SIG-M5 treated with dmso at 0.1 percent for 504 hours (cell line): ENCODE measurements at regions not wholly inside any gene's neighbourhood (a gene's known extent, or its start where the extent isn't known, plus 50 kb on each side); places are given as distances from the start of the nearest gene placed in this dataset.

Experiments
- DNase-seq: peaks from one replicate; lab custom pipeline; 2025; ENCODE audit not compliant: unreplicated experiment; lab: John Stamatoyannopoulos, UW

- DNase-seq, result no peak
Measured at GRCh38 chr18:37953876-37954275, 388.3 kb upstream of the CELF4 start.

DNA sequence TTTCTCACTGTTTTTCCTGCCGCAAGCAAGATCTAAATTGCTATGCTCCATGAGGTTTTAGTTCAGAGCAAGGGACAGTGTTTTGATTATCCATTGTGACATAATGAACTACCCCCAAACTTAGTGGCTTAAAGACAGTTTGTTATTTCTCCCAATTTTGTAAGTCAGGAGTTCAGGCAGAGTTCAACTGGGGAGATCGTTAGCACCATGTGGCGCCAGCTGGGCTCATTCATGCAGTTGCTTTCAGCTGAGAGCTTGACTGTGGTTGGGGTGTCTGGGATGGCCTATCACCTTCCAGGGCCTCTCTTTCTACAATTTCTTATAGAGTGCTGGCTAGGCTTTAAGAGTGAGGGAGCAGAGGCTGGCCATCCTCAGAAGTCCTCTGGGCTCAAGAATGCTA, 382.9 kb upstream of the CELF4 start:
- no peak for DNase-seq

DNA sequence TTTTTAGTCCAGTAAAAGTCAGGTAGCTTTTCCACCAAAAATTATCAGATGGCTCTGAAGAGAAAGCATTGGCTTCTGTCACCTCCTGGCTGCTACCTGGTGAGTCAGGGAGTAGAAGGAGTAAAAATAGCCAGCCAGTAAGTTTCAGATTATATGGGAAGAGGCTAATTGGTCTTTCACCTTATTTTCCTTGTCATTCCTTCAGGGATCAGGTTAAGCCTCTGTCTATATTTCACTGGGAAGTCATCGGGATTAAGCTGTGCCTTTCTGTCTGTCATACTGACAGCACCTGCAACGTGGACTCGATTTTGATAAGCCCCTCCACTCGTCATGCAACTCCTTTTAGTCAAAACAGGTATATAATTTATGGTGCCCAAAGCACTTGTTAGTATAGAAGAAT, 380.7 kb upstream of the CELF4 start:
- no peak for DNase-seq

GRCh38 chr18:37944700-37945270, 379.2 kb upstream of the CELF4 start:
- no peak for DNase-seq

- DNase-seq, result no peak
Measured at GRCh38 chr18:37937287-37937686, 371.7 kb upstream of the CELF4 start.

GRCh38 chr18:37935086-37935485, 369.5 kb upstream of the CELF4 start:
- no peak for DNase-seq

- DNase-seq, result no peak
Measured at GRCh38 chr18:37930640-37931039, 365.0 kb upstream of the CELF4 start.

DNA sequence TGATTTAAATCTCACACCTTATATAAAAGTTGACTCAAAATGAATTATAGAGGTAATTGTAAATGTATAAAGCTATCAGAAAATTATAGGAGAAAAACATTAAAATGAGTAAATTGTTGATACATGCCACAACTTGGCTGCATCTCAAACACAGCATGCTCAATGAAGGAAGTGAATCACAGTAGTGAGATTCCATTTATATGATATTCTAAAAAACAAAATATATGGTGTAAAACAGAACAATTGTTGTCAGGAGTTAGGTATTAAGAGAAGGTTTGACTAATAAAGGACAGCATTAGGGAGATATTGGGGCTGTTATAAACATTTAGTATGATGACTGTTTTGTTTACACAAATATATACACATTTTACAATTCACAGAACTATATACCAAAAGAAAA, 356.6 kb upstream of the CELF4 start:
- no peak for DNase-seq

GRCh38 chr18:37920865-37921264, 355.3 kb upstream of the CELF4 start:
- DNase-seq, result no peak

GRCh38 chr18:37913051-37913450, 347.5 kb upstream of the CELF4 start:
- no peak for DNase-seq

DNA sequence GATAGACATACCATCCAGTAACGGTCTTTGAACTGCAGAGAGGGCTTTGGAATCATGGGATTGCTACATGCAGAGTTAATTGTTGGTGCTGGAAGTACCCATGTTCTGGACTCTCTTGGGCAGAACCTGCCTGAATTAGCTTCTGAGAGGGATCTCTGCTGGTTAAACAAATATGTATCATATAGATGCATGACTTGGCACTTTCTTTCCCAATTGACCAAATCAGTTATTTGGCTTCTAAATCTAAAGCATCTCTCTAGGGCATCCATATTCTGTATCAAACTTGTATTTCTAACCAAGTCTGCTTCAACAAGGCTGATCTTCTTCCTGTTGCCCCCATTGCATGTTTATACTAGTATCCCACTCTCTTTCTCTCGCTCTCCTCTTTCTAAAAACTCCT, 336.7 kb upstream of the CELF4 start:
- no peak for DNase-seq

DNA sequence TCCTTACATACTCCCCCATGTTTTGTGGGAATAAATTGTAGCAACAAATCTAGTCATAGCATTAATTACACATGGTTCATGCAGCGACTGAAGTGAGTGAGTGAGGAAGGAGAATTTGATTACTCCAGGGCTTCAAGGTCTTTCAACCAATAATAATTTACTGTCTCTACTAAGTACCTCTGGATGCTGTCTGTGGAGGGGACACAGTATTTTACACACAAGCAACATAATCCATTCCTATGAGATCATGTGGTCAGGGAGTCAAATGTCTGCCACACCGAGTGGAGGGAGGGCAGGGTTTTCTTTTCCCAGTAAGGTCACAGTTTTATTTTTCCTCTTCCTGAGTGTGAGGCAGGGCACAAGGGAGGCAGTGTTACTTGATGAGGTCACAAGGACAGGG, 334.7 kb upstream of the CELF4 start:
- DNase-seq, result no peak

- no peak for DNase-seq
Measured at GRCh38 chr18:37889963-37890362, 324.4 kb upstream of the CELF4 start.

GRCh38 chr18:37874721-37875120, 309.1 kb upstream of the CELF4 start:
- no peak for DNase-seq

- DNase-seq, result no peak
Measured at GRCh38 chr18:37873416-37873815, 307.8 kb upstream of the CELF4 start.

DNA sequence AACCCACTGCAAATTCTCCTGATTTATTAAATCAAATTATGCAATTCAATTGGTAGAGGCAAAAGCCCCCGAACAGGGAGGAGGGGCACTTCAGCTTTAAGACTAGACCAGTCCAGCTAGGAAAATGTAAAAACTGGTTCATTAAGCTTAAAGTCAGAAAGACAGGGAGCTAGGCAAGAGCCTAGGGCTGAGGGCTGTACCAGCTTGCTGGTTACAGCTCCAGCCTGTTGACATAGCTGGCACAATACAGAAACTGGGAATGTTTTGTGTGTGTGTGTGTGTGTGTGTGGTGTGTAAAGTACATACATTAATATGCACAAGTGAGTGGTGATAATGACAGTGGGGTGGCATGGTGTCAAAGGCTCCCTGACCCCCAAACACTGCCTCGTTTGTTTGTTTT, 307.0 kb upstream of the CELF4 start:
- no peak for DNase-seq

DNA sequence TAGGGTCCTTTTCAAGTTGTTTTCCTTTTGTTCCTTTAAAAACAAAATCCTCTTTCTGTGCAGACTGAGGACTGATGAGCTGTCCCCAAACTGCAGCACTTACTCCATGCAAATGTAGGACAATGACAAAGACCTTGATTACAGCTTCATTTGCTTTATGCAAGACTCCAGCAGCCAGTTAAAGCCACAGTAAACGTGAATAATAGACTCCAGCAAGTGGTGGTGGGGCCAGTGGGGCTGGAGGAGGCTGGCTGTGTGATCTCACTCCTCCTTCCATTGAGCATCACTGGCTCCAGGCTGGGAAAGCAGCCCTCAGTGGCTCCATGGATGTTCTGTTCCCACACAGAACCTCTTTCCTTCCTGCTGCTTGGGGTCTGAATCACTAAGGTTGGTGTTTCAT, 306.0 kb upstream of the CELF4 start:
- DNase-seq, result no peak

DNA sequence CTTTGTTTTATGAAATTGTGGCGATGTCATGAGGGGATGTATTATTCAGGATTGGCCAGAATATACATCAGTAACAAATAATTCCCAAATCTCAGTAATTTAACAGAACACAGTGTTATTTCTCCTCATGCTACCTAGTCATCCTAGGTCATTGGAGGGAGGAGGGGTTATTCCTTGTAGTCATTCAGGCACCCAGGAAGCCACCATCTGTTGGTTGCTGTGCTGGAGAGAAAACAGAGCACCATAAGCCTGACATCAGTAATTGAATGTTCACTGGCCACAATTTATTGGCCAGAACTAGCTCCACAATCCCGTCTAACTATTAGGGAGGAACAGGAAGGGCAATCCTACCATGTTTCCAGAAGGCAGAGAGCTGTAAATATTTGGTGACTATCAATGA, 303.5 kb upstream of the CELF4 start:
- DNase-seq, result no peak

DNA sequence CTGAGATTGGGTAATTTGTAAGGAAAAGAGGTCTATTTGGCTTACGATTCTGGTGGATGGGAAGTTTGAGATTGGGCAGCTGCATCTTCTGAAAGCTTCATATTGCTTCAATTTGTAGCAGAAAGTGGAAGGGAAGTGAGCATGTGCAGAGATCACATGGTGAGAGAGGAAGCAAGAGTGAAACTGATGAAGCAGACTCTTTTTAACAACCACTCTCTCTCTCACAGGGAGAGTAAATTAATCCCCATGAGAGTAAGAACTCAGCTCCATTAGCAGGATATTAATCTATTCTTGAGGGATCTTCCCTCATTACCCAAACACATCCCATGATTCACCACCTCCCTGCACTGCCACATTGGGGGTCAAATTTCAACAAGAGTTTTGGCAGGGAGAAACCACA, 298.5 kb upstream of the CELF4 start:
- no peak for DNase-seq

DNA sequence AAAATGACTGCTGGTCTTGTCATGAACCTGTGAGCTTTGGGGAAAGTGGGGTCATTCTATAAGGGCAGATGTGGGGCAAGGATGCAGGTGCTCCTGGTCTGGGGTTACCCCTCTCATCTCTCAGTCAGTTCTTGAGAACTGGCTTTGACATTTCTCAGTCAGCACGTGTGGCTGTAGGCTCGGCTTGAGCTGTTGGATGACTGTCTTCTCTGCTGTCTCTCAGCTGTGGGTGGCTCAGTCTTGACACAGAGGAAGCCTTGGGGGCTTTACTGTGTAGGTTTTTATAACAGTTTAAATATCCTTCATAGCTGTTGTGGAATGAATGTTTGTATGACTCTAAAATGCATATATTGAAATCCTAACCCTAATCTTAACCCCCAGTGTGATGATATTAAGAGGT, 296.4 kb upstream of the CELF4 start:
- DNase-seq, result no peak

DNA sequence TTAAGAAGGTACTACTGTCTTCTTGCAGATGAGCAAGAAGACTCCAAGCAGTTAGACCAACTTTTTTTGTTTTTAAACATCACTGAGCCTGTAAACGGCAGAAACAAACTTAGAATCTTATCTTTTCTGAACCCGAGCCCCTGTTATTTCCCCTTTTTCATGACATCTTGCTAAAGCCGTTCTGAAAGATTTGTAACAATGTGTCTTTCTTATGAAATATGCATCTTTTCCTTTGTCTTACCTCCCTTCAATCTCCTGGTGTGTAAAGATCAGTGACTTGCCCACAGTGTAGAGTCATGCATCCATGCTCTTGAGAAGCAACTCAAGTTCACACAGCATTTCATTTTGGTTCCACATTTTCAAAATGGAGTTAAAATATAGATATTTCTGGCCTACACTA, 288.8 kb upstream of the CELF4 start:
- no peak for DNase-seq

GRCh38 chr18:37853706-37854105, 288.1 kb upstream of the CELF4 start:
- DNase-seq, result no peak

DNA sequence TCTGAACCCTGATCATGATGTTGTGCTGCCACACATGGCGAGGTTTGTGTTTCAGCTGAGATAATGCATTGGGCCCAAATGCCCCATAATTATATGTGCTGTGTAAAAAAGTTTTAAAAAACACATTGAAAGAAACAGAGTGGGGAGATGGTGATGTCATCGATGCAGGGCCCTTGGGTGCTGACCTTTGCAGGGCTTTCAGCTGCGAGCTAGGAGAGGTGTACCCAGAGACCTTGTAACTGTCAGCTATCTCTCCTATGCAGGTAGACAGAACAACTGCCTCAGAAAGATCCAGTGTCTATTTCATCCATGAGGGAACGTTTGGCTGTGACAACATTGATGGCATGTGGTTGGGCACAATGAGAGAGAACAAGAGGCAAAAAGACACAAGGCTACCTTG, 286.9 kb upstream of the CELF4 start:
- DNase-seq, result no peak

DNA sequence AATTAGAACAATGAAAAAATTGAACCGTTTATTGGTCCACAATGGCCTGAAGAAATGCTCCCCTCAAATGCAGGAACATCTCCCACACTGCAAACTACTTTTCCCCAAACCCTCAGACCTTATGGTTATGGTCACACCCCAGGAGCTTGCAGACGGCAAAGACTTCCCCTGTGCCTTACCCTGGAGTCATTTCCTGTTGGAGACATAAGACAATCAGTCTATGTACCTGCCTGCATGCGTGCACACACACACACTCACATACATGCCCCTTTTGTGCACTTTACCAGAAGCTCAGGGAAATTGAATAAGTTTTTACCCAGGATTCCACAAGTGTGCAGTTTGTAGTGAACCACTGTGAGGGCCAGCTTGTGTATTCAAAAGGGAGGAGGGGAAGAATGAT, 281.9 kb upstream of the CELF4 start:
- DNase-seq, result no peak
